Iris pigment epithelial cell (primary cell): ENCODE measurements at regions not wholly inside any gene's neighbourhood (a gene's known extent, or its start where the extent isn't known, plus 50 kb on each side); places are given as distances from the start of the nearest gene placed in this dataset.
"Not testable (repeated sequence)": the region's sequence is repeated elsewhere in the genome, so short reads cannot be mapped to it uniquely, and the experiment has no call there.

ENCODE experiments used
- DNase-seq: peaks from one replicate; pipeline ENCODE4 v3.0.0-alpha.2; 2011; ENCODE audit warnings: low read depth

DNA sequence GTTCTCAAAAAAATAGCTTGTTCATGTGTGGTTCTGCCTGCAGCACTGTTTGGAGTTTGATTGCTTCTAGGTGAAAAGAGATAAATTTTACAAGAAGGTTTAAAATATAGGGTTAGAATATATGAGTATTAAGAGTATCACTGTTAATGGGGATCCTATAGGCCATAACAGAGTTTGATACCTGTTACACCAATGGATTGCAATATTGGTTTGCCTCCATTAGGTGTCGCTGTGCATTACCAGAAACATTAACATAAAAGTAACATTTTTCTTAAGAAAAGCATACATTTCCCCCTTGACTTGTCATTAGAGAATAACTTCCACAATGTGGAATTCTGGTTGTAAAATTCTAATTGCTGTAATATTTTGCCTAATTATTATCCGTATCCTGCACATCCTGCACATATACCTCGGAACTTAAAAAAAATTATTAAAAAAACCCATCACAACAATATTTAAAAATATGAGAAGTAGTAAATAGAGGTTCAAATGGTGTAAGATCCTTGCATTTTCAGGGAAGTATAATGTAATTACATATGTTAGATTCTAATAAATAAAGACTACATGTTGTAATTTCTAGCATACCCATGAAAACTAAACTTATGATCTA is 63.0 kb downstream of the CYP4A11 start:
- DNase-seq: peak; percentile 14

DNA sequence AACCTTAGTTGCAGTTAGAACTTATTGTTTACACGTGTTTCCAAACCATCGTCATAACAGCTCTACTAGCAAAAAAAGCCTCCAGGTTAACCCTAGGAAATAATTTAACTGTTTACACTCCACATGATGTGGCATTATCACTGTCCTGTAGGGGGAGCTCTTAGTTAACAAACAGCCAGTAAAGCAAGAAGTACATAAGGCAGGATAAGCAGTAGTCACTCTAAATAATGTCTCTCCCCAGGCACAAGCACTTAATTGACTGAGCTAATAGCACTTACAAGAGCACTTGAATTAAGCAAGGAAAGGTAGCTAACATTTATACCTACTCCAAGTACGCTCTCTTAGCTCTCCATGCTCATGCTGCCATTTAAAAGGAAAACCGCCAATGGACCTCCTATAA is 65.2 kb downstream of the CYP4A11 start:
- DNase-seq: not testable (repeated sequence)
